ENCODE measurements at regions not wholly inside any gene's neighbourhood (a gene's known extent, or its start where the extent isn't known, plus 50 kb on each side); places are given as distances from the start of the nearest gene placed in this dataset.

DNA sequence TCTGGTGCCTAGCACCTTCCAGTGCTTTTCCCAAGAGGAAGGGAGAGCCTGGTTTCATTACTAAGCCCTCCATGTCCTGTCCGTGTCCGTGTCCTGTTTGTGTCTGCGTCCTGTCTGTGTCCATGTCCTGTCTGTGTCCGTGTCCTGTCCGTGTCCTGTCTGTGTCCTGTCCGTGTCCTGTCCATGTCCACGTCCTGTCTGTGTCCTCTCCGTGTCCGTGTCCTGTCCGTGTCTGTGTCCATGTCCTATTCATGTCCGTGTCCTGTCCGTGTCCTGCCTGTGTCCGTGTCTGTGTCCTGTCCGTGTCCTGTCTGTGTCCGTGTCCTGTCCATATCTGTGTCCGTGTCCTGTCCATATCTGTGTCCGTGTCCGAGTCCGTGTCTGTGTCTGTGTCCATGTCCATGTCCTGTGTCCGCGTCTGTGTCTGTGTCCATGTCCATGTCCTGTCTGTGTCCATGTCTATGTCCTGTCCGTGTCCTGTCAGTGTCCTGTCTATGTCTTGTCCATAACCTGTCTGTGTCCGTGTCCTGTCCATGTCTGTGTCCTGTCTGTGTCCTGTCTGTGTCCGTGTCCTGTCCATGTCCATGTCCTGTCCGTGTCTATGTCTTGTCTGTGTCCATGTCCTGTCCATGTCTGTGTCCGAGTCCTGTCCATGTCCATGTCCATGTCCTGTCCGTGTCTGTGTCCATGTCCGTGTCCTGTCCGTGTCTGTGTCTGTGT, 54.4 kb upstream of the BHLHE23 start:
- peaks cover 14% of the 10 kb centered on the region for H3K27me3 Mint-ChIP-seq
- no peaks in the 10 kb centered on the region for H3K4me1 Mint-ChIP-seq
- ATAC-seq (ENCODE audit: low read depth) (no peak), DNase-seq (no peak)
- no peaks in the 10 kb centered on the region for H3K9me3 Mint-ChIP-seq
- intact Hi-C loops (cut with micrococcal nuclease), result no loop called here
- ChIA-PET CTCF (no interaction called here), POLR2A (no interaction called here)
- no peak overlapping the region for H3K27ac Mint-ChIP-seq
- TF ChIP-seq, protein P1, sequence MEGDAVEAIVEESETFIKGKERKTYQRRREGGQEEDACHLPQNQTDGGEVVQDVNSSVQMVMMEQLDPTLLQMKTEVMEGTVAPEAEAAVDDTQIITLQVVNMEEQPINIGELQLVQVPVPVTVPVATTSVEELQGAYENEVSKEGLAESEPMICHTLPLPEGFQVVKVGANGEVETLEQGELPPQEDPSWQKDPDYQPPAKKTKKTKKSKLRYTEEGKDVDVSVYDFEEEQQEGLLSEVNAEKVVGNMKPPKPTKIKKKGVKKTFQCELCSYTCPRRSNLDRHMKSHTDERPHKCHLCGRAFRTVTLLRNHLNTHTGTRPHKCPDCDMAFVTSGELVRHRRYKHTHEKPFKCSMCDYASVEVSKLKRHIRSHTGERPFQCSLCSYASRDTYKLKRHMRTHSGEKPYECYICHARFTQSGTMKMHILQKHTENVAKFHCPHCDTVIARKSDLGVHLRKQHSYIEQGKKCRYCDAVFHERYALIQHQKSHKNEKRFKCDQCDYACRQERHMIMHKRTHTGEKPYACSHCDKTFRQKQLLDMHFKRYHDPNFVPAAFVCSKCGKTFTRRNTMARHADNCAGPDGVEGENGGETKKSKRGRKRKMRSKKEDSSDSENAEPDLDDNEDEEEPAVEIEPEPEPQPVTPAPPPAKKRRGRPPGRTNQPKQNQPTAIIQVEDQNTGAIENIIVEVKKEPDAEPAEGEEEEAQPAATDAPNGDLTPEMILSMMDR (IDR thresholded peaks at IDR 0.05), result no peak
- H3K4me3 Mint-ChIP-seq, result no peak overlapping the region
- H3K36me3 Mint-ChIP-seq (ENCODE audit: low read depth), result no peaks in the 10 kb centered on the region

DNA sequence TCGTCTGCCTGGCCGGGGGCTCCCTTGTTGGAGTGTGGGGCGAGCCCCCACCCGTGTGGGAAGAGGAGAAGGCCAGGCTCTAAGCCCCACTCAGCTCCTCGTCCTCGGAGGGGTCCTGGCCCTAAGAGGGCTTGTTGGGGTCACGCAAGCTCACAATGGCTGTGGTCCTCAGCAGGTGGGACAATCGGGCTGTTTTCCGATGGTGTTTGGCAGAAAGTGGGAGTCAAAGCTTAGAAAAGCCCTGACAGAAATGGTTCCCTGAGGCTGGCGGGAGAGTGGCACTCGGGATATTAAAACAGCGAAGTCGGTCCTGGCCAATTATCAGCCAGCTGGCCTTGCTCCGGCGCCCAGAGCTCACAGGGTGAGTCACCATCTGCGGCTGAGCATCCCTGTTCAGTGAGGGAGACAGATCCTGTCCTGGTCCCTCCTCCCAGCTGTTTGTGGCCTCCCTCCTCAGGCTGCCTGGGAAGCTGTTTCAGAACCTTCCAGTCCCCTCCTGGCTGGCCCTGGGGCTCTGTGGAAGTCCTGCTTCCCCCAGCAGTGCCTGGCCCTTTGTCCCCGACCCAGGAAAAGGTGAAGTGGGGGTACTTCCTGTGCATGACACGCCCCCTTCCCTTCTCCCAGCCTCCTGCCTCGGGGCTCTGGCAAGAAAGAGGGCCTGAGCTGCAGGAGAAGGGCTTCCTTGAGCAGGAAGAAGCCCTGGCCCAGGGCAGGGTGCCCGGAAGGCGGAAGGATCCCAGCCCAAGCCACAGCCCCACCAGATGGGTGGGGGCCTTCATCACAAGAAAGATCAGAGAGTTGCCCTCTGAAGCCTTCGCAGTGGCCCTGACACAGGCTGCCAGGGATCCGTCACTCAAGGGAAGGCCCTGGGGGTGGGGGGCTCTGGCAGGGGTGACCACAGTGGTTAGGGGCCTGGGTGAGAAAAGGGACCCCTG, 53.6 kb upstream of the BHLHE23 start:
- POLR2A ChIA-PET, result no interaction called here
- H3K9me3 Mint-ChIP-seq, result no peaks in the 10 kb centered on the region

DNA sequence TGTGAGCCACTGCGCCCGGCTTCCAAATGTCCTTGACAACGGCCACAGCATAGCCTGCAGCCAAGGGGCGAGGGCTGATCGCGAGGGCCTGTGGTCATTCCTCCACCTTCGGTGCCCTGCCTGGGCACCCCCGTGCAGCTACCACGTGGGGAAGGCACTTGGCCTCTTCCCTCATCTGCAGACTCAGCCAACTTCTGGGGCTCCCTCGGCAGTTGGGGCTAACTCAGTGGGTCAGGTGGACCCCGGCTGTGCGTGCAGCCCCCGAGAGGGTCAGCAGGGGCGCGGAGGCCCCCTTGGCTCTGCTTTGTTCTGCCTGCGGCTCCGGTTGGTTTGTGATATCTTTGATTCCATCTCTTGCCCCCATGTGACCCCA, 52.9 kb upstream of the BHLHE23 start:
- CTCF ChIA-PET, result no interaction called here
- no peak for DNase-seq
- POLR2A ChIA-PET, result no interaction called here
- Mint-ChIP-seq H3K4me1 (no peaks in the 10 kb centered on the region), H3K27me3 (peaks cover 14% of the 10 kb centered on the region), H3K36me3 (ENCODE audit: low read depth) (no peaks in the 10 kb centered on the region), H3K4me3 (no peak overlapping the region), H3K27ac (no peak overlapping the region), H3K9me3 (no peaks in the 10 kb centered on the region)
- TF ChIP-seq, protein P1 (IDR thresholded peaks at IDR 0.05), result no peak
- intact Hi-C loops (cut with micrococcal nuclease), result loop anchor here (5.0 to 10.0 kb wide), 2 partner anchors 195 to 913 kb away; partner anchors contain the start of gene NKAIN4
- no peak for ATAC-seq (ENCODE audit: low read depth)

More for the DNA sequence above, 53.6 kb upstream of the BHLHE23 start:
- intact Hi-C loops (cut with micrococcal nuclease), result no loop called here
- H3K27me3 Mint-ChIP-seq, result peaks cover 14% of the 10 kb centered on the region
- no peak overlapping the region for H3K4me3 Mint-ChIP-seq
- no peaks in the 10 kb centered on the region for H3K4me1 Mint-ChIP-seq
- ATAC-seq (ENCODE audit: low read depth) (no peak), DNase-seq (no peak)
- no peaks in the 10 kb centered on the region for H3K36me3 Mint-ChIP-seq (ENCODE audit: low read depth)
- CTCF ChIA-PET, result no interaction called here
- H3K27ac Mint-ChIP-seq, result no peak overlapping the region
- TF ChIP-seq, protein P1 (IDR thresholded peaks at IDR 0.05), result no peak

DNA sequence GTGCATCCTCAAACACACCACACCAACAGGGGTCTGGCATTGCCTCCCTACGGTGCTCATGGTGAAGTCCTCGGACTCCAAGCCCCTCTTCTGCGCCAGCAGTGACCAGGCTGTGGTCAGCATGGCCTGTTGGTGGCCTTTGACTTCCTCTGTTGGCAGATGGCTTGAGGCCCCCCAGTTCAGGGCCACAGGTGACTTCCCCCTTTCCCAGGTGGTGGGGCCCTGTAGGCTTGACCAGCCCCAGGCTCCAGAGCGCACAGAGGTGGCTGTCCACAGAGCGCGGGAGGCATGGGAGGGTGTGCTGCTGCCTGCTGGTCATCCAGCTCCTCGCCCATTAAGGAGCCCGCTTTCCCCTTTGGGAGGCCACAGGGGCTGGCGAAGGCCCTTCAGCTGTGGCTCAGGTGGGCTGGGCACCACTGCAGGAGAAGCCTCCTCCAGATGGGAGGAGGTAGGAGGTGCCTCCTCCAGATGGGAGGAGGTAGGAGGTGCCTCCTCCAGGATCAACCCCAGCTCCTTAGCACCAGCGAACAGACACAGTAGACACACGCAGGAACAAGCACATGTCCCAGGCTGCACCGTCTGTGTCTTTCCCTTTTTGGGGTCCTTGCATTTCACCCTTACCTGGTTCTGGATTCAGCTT, 52.1 kb upstream of the BHLHE23 start:
- ATAC-seq (ENCODE audit: low read depth) (no peak), DNase-seq (no peak)
- Mint-ChIP-seq H3K9me3 (no peaks in the 10 kb centered on the region), H3K27me3 (peaks cover 14% of the 10 kb centered on the region), H3K36me3 (ENCODE audit: low read depth) (no peaks in the 10 kb centered on the region), H3K27ac (no peak overlapping the region), H3K4me3 (no peak overlapping the region), H3K4me1 (no peaks in the 10 kb centered on the region)
- intact Hi-C loops (cut with micrococcal nuclease), result loop anchor here (5.0 to 10.0 kb wide), 2 partner anchors 196 to 913 kb away; partner anchors contain the start of gene NKAIN4
- TF ChIP-seq, protein P1 (IDR thresholded peaks at IDR 0.05), result no peak
- ChIA-PET POLR2A (no interaction called here), CTCF (no interaction called here)
